Parathyroid adenoma (tissue), 2 donors: ENCODE measurements at regions not wholly inside any gene's neighbourhood (a gene's known extent, or its start where the extent isn't known, plus 50 kb on each side); places are given as distances from the start of the nearest gene placed in this dataset.

Source experiments
- H2AFZ ChIP-seq: fragments of 300-600 bp; sonication (generic); one replicate; pipeline ENCODE4 v1.7.0; 2017; ENCODE audit warnings: antibody characterized with exemption, mild to moderate bottlenecking
- H3K27ac ChIP-seq: fragments of 300-600 bp; sonication (generic); one replicate; pipeline ENCODE4 v1.7.0; 2017
- H3K27me3 ChIP-seq: fragments of 300-600 bp; sonication (generic); one replicate; pipeline ENCODE4 v1.7.0; 2017; ENCODE audit warnings: low read length; ENCODE audit not compliant: control insufficient read depth, insufficient read depth
- H3K36me3 ChIP-seq: fragments of 300-600 bp; sonication (generic); one replicate; pipeline ENCODE4 v1.7.0; 2017; ENCODE audit warnings: low read length; ENCODE audit not compliant: control insufficient read depth, insufficient read depth
- H3K4me1 ChIP-seq: fragments of 300-600 bp; sonication (generic); one replicate; pipeline ENCODE4 v1.7.0; 2017; ENCODE audit warnings: control low read depth
- H3K4me2 ChIP-seq: fragments of 300-600 bp; sonication (generic); one replicate; pipeline ENCODE4 v1.7.0; 2017; ENCODE audit warnings: low read length
- H3K4me3 ChIP-seq: fragments of 300-600 bp; sonication (generic); one replicate; pipeline ENCODE4 v1.7.0; 2017; ENCODE audit warnings: low read depth, low read length
- H3K79me2 ChIP-seq: fragments of 300-600 bp; sonication (generic); one replicate; pipeline ENCODE4 v1.7.0; 2017; ENCODE audit warnings: control low read depth
- H3K9ac ChIP-seq: fragments of 300-600 bp; sonication (generic); one replicate; pipeline ENCODE4 v1.7.0; 2017; ENCODE audit warnings: mild to moderate bottlenecking
- H3K9me3 ChIP-seq: fragments of 300-600 bp; sonication (generic); one replicate; pipeline ENCODE4 v1.7.0; 2017; ENCODE audit warnings: low read length; ENCODE audit not compliant: control insufficient read depth
- TF ChIP-seq, protein P1 (sequence below): fragments of 300-600 bp; sonication (generic); IDR thresholded peaks from one replicate; pipeline ENCODE4 v1.7.0; 2017; ENCODE audit warnings: antibody characterized with exemption, mild to moderate bottlenecking
- donor health status: primary hyperparathyroidism.

DNA sequence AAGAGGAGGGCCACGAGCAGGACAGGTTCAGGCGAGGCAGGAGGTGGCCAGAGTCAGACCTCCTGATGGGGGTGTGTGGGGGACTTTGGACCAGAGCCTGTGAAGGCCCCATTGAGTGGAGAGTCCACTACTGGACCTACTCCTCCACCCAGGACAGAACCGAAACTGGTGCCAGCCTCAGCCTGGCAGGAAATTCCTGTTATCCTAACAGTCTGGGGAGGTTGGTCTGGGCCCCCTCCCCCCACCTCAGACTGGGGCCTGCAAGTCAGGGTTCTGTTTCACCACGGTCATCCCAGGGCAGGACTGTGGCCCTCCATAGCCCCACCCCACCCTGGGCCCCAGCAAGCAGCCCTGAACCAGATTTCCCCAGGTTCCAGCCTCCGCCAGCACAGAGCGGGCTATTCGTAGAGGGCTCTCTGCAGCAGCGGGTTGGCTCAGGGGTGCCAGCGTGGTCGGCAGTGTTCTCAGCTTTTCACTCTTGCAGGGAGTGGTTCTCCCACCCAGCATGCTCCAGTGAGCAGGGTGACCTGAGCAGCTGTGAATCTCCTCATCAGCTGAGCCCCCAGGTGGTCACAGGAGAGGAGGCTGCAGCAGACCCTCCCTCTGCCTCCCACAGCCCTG lies 217.3 kb downstream of the TBC1D2B start:
- no peak overlapping the region for H3K4me3 ChIP-seq
- no peak overlapping the region for H2AFZ ChIP-seq
- H3K79me2 ChIP-seq = no peaks in the 10 kb centered on the region
- H3K9me3 ChIP-seq = no peaks in the 10 kb centered on the region
- no peak overlapping the region for H3K9ac ChIP-seq
- H3K27me3 ChIP-seq = no peaks in the 10 kb centered on the region
- no peaks in the 10 kb centered on the region for H3K4me1 ChIP-seq
- no peak overlapping the region for H3K4me2 ChIP-seq
- TF ChIP-seq, protein P1, sequence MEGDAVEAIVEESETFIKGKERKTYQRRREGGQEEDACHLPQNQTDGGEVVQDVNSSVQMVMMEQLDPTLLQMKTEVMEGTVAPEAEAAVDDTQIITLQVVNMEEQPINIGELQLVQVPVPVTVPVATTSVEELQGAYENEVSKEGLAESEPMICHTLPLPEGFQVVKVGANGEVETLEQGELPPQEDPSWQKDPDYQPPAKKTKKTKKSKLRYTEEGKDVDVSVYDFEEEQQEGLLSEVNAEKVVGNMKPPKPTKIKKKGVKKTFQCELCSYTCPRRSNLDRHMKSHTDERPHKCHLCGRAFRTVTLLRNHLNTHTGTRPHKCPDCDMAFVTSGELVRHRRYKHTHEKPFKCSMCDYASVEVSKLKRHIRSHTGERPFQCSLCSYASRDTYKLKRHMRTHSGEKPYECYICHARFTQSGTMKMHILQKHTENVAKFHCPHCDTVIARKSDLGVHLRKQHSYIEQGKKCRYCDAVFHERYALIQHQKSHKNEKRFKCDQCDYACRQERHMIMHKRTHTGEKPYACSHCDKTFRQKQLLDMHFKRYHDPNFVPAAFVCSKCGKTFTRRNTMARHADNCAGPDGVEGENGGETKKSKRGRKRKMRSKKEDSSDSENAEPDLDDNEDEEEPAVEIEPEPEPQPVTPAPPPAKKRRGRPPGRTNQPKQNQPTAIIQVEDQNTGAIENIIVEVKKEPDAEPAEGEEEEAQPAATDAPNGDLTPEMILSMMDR = no peak
- H3K27ac ChIP-seq = no peak overlapping the region
- H3K36me3 ChIP-seq = no peaks in the 10 kb centered on the region

DNA sequence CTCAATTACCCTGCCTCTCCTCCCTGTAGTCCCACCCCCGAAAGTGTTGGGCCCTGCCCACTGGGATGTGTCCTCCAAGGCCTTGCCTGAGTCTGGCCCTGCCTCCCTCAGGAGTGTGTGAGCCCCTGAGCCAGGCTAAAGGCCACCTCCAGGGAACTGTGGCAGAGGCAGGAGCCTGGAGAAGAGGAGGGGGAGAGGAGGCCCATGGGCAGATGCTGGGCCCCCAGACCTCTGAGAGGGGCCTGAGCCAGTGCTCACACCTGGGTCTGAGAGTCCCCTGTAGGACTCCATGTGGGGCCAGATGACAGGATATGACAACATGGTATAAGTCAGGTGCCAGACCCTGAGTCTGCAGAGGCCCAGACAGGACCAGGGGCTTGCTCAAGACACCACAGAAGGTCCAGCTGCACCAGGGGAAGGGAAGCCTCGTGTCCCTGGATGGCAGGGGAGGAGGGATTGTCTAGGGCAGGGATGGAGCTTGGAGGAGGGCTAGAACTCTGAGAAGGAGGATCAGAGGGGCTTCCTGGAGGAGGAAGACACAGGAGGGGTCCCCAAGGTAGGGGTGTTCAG lies 217.9 kb downstream of the TBC1D2B start:
- H3K79me2 ChIP-seq = no peaks in the 10 kb centered on the region

DNA sequence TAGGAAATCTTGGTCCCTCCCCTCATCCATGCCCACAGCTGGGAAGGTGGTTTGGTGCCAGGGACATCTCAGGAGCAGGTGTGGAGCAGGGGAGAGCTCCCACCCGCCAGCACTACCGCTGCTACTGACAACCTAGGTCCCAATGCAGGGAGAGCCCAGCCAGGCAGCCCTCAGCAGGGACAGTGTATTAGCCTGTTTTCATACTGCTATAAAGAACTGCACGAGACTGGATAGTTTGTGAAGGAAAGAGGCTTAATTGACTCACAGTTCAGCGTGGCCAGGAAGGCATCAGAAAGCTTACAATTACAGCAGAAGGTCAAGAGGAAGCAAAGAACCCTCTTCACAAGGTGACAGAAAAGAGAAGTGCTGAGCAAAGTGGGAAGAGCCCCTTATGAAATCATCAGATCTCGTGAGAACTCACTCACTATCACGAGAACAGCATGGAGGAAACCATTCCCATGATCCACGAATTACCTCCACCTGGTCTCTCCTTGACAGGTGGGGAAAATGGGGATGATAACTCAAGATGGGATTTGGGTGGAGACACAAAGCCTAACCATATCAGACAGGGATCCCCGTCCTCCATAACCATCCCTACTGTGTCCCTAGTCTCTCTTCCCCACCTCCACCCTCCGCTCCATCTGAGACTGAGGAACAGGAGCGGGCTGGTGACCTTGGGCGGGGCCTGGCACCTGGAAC lies 218.6 kb downstream of the TBC1D2B start:
- Histone ChIP-seq H3K4me2 (no peak overlapping the region), H3K4me1 (no peaks in the 10 kb centered on the region), H3K27ac (no peak overlapping the region), H3K36me3 (no peaks in the 10 kb centered on the region), H3K79me2 (no peaks in the 10 kb centered on the region), H3K9me3 (no peaks in the 10 kb centered on the region), H3K9ac (no peak overlapping the region), H3K27me3 (no peaks in the 10 kb centered on the region), H3K4me3 (no peak overlapping the region), H2AFZ (no peak overlapping the region)
- TF ChIP-seq, protein P1 = no peak

More for the DNA sequence above, 217.9 kb downstream of the TBC1D2B start:
- TF ChIP-seq, protein P1 = no peak
- H3K27ac ChIP-seq = no peak overlapping the region
- no peaks in the 10 kb centered on the region for H3K4me1 ChIP-seq
- no peak overlapping the region for H2AFZ ChIP-seq
- H3K9ac ChIP-seq = no peak overlapping the region
- H3K9me3 ChIP-seq = no peaks in the 10 kb centered on the region
- H3K4me2 ChIP-seq = no peak overlapping the region
- H3K27me3 ChIP-seq = no peaks in the 10 kb centered on the region
- no peak overlapping the region for H3K4me3 ChIP-seq
- H3K36me3 ChIP-seq = no peaks in the 10 kb centered on the region

DNA sequence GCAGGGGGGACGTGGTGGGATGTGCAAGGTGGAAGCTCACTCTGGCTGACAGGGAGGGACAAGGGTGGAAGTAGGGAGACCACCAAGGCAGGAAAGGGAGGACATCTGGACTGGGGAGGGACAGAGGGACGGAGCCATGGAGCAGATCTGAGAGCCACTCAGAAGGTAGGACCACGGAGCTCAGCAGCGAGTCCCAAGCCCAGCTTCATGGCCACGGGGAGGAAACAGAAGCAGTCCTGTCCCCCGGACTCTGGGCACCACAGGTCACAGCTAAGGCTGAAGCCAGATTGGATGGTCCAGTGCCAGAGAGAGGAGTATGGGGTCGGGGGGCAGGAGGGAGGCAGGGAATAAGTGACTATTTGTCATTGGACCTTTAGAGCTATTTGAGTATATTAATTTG lies 220.1 kb downstream of the TBC1D2B start:
- TF ChIP-seq, protein P1 = no peak
- Histone ChIP-seq H3K27me3 (no peaks in the 10 kb centered on the region), H3K9ac (no peak overlapping the region), H3K4me3 (no peak overlapping the region), H3K36me3 (no peaks in the 10 kb centered on the region), H3K79me2 (no peaks in the 10 kb centered on the region), H3K4me2 (no peak overlapping the region), H2AFZ (no peak overlapping the region), H3K9me3 (no peaks in the 10 kb centered on the region), H3K4me1 (no peaks in the 10 kb centered on the region), H3K27ac (no peak overlapping the region)
